ENCODE measurements at regions not wholly inside any gene's neighbourhood (a gene's known extent, or its start where the extent isn't known, plus 50 kb on each side); places are given as distances from the start of the nearest gene placed in this dataset.

- H3K36me3 Mint-ChIP-seq (ENCODE audit: low read depth): no peaks in the 10 kb centered on the region
- peaks cover 4% of the 10 kb centered on the region for H3K27me3 Mint-ChIP-seq (ENCODE audit: low read depth)
- no peak for TF ChIP-seq CTCF (IDR thresholded peaks at IDR 0.05; ENCODE audit: unreplicated experiment in 3 of 3)
- peaks cover 21% of the 10 kb centered on the region for H3K9me3 Mint-ChIP-seq
- peaks cover 7% of the 10 kb centered on the region for H3K4me1 Mint-ChIP-seq
- no peak overlapping the region for H3K4me3 Mint-ChIP-seq
- no peak overlapping the region for H3K27ac Mint-ChIP-seq
Measured at GRCh38 chr6:159572439-159573110, 120.5 kb downstream of the SOD2 start.

GRCh38 chr6:159565181-159565710 lies 127.8 kb downstream of the SOD2 start:
- no peak overlapping the region for H3K27ac Mint-ChIP-seq
- no peak for TF ChIP-seq CTCF (IDR thresholded peaks at IDR 0.05; ENCODE audit: unreplicated experiment in 3 of 3)
- H3K4me3 Mint-ChIP-seq: no peak overlapping the region
- peaks cover 2% of the 10 kb centered on the region for H3K9me3 Mint-ChIP-seq
- peaks cover 6% of the 10 kb centered on the region for H3K4me1 Mint-ChIP-seq
- no peaks in the 10 kb centered on the region for H3K36me3 Mint-ChIP-seq (ENCODE audit: low read depth)
- H3K27me3 Mint-ChIP-seq (ENCODE audit: low read depth): peaks cover 6% of the 10 kb centered on the region

GRCh38 chr6:159564456-159564855 lies 128.6 kb downstream of the SOD2 start:
- H3K9me3 Mint-ChIP-seq: no peaks in the 10 kb centered on the region
- H3K36me3 Mint-ChIP-seq (ENCODE audit: low read depth): no peaks in the 10 kb centered on the region
- TF ChIP-seq CTCF (IDR thresholded peaks at IDR 0.05; ENCODE audit: unreplicated experiment in 3 of 3): no peak
- H3K4me3 Mint-ChIP-seq: no peak overlapping the region
- H3K27ac Mint-ChIP-seq: no peak overlapping the region
- H3K27me3 Mint-ChIP-seq (ENCODE audit: low read depth): peaks cover 6% of the 10 kb centered on the region
- H3K4me1 Mint-ChIP-seq: peaks cover 6% of the 10 kb centered on the region

- peaks cover 4% of the 10 kb centered on the region for H3K4me1 Mint-ChIP-seq
- no peak overlapping the region for H3K27ac Mint-ChIP-seq
- peaks cover 7% of the 10 kb centered on the region for H3K27me3 Mint-ChIP-seq (ENCODE audit: low read depth)
- no peak for TF ChIP-seq CTCF (IDR thresholded peaks at IDR 0.05; ENCODE audit: unreplicated experiment in 3 of 3)
- H3K36me3 Mint-ChIP-seq (ENCODE audit: low read depth): no peaks in the 10 kb centered on the region
- H3K4me3 Mint-ChIP-seq: no peak overlapping the region
- H3K9me3 Mint-ChIP-seq: peaks cover 1% of the 10 kb centered on the region
Measured at GRCh38 chr6:159557031-159557430, 136.0 kb downstream of the SOD2 start.

- Mint-ChIP-seq H3K27ac (no peak overlapping the region), H3K27me3 (ENCODE audit: low read depth) (peaks cover 16% of the 10 kb centered on the region), H3K4me3 (no peak overlapping the region), H3K4me1 (peaks cover 4% of the 10 kb centered on the region), H3K9me3 (peaks cover 13% of the 10 kb centered on the region), H3K36me3 (ENCODE audit: low read depth) (no peaks in the 10 kb centered on the region)
- TF ChIP-seq CTCF (IDR thresholded peaks at IDR 0.05; ENCODE audit: unreplicated experiment in 3 of 3): no peak
Measured at GRCh38 chr6:159555082-159555875, 137.8 kb downstream of the SOD2 start.
